ENCODE measurements at regions not wholly inside any gene's neighbourhood (a gene's known extent, or its start where the extent isn't known, plus 50 kb on each side); places are given as distances from the start of the nearest gene placed in this dataset.
"Not testable (repeated sequence)": the region's sequence is repeated elsewhere in the genome, so short reads cannot be mapped to it uniquely, and the experiment has no call there.

DNA sequence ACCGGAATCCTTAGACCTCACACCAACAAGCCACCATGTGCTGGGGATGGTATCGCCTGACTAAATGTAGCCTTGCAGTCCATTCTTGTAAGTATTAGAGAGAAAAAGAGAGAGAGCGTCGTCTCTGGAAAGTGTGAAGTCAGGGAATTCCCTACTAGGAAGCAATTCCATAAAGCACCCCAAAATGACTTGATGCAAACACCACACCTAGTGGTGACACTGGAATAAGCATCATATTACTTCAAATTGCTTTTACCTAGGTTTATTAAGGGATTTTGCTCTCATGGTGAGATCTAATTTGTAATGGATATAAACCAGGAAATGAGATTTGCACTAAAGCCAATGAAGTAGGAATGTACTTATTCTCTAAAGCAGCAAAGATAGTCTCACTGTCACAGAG lies 111.4 kb upstream of the METTL9 start:
- intact Hi-C loops (cut with DNase I); ATAC-seq; H3K27me3 ChIP-seq; DNase-seq; H3K36me3 ChIP-seq; H3K4me1 ChIP-seq; H3K27ac ChIP-seq; H3K9me3 ChIP-seq; H3K4me3 ChIP-seq: not testable (repeated sequence)
- WGBS, 4 donors: 78 to 91% (median 84%) methylated on average over 3 to 4 of the region's 4 CpGs

DNA sequence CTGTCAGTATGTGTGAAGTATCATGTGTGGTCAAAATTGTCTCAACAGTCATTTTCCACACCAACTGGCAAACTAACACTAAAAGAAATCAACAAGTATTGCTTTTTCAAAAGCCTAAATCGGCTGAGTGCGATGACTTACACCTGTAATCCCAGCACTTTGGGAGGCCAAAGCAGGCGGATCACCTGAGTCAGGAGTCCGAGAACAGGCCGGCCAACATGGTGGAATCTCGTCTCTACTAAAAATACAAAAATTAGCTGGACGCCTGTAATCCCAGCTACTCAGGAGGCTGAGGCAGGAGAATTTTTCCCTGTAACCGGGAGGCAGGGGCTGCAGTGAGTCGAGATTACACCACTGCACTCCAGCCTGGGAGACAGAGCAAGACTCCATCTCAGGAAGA lies 100.3 kb upstream of the METTL9 start:
- H3K4me3 ChIP-seq; H3K9me3 ChIP-seq; H3K27me3 ChIP-seq; intact Hi-C loops (cut with DNase I); ATAC-seq; H3K27ac ChIP-seq; H3K36me3 ChIP-seq: not testable (repeated sequence)
- peak in 2 of 5 donors; percentile 22 to 26 for DNase-seq
- WGBS, 4 donors: 65 to 86% (median 80%) methylated on average over 6 to 7 of the region's 9 CpGs
- peaks cover 0 to 13% (median 0%) of the 10 kb centered on the region in 12 donors for H3K4me1 ChIP-seq

DNA sequence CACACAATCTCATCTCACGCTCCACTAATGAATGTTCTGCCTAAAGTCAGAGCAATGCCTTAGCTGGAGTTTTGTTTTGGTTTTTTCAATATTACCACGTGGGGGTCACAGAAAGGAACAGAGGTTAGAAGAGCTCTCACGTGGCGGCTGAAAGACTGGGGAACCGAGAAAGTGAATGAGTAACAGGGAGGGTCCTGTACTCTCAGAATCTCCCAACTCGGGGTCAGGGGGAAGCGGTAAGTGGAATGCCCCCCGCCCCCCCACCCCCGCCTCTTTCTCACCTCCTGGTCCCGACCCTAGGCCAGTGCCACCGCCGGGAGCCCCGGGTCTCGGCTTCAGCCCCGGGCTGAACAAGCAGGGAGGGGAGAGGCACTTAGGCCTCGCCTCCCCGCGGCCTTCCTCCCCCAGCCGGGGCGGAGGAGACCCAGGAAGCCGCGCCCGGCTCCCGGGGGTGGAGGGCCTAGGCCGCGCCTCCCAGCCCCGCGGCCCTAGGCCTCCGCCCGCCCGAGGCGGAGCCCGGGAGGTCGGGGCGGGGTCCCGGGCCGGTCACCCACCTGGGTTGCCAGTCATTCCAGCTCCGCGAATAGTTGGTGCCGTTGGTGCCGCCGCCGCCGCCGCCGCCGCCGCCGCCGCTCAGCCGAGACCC lies 98.0 kb upstream of the METTL9 start:
- ATAC-seq: peak; percentile 28 to 82 (median 70)
- intact Hi-C loops (cut with DNase I); H3K9me3 ChIP-seq; H3K27me3 ChIP-seq; H3K36me3 ChIP-seq: not testable (repeated sequence)
- peaks cover 0 to 21% (median 0%) of the 10 kb centered on the region in 12 donors for H3K4me1 ChIP-seq
- peak overlapping the region; percentile 90 to 99 (median 96) for H3K27ac ChIP-seq
- H3K4me3 ChIP-seq: peak overlapping the region; percentile 57 to 97 (median 84)
- DNase-seq: peak; percentile 59 to 76 (median 74)
- 0 to 1% (median 1%) methylated on average over 7 to 43 of the region's 51 CpGs; no CpG with 5 or more reads in 1 of the 4 donors for WGBS, 4 donors

DNA sequence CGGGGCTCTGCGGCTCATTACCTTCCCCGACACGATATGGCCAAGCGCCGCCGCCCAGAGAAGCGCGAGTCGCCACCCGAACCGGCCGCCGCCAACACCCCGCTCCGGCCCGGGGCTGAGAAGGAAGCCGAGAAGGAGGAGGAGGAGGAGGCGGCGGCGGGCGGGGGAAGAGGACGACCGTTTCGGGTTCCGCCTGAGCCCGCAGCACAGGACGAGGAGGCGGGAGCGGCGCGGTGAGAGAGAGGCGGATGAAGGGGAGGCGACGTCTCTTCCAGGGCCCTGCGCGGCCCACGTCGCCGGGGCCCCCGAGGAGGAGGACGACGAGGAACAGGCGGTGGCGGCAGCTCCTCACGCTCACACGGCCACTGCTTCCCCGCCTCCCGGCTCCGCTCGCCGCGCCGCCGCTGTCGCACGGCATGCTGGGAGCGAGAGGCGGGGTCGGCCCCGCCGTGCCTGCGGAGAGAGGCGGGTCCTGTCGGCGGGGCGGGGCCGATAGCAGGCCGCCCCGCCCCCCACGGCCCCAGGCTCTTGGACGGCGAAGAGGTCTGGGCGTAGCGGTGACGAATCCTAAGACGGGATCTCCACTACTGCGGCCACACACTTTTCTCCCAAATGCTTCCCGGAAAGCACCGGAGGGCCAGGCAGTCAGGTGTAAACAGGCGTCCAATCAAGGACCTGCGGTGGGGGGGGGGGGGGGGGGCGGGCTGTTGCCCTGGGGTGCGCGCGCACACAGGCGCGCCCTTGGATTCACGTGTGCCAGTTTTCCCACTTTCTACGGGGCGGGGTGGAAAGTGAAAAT lies 97.3 kb upstream of the METTL9 start:
- peak; percentile 93 to 98 (median 95) for DNase-seq
- Histone ChIP-seq H3K27ac (peak overlapping the region; percentile 90 to 99 (median 96)), H3K27me3 (no peaks in the 10 kb centered on the region), H3K36me3 (peaks cover 0 to 5% (median 0%) of the 10 kb centered on the region in 9 donors), H3K4me1 (peaks cover 0 to 29% (median 6%) of the 10 kb centered on the region in 12 donors), H3K9me3 (no peaks in the 10 kb centered on the region), H3K4me3 (peak overlapping the region; percentile 57 to 97 (median 84))
- peak; percentile 93 to 98 (median 98) for ATAC-seq
- 0 to 1% (median 1%) methylated on average over 35 to 91 of the region's 91 CpGs for WGBS, 4 donors
- intact Hi-C loops (cut with DNase I): no loop called here
- TF ChIP-seq, protein P1, sequence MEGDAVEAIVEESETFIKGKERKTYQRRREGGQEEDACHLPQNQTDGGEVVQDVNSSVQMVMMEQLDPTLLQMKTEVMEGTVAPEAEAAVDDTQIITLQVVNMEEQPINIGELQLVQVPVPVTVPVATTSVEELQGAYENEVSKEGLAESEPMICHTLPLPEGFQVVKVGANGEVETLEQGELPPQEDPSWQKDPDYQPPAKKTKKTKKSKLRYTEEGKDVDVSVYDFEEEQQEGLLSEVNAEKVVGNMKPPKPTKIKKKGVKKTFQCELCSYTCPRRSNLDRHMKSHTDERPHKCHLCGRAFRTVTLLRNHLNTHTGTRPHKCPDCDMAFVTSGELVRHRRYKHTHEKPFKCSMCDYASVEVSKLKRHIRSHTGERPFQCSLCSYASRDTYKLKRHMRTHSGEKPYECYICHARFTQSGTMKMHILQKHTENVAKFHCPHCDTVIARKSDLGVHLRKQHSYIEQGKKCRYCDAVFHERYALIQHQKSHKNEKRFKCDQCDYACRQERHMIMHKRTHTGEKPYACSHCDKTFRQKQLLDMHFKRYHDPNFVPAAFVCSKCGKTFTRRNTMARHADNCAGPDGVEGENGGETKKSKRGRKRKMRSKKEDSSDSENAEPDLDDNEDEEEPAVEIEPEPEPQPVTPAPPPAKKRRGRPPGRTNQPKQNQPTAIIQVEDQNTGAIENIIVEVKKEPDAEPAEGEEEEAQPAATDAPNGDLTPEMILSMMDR (IDR thresholded peaks at IDR 0.05): peak in 2 of 12 donors; percentile 15 to 17
- TF ChIP-seq POLR2A (IDR thresholded peaks at IDR 0.05): peak in 1 of 2 donors; percentile 95

DNA sequence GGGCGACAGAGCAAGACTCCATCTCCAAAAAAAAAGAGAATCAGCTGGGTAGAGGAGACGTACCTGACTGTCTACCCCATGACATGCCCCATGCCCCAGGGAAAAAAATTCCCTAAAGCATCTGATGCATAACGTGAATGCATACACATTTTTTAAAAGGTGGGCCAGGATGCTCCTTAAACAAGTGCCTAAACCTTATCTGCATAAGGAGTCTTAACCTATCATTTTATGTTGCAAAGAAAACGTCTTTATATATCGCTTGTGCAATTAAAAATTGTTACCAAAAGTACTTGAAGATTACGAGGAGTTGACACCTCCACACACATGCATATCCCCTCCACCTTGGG lies 95.8 kb upstream of the METTL9 start:
- Histone ChIP-seq H3K4me1 (peaks cover 7 to 43% (median 18%) of the 10 kb centered on the region in 12 donors), H3K27ac (peak overlapping the region in 3 of 12 donors; percentile 25 to 98 (median 96))
- ATAC-seq; H3K9me3 ChIP-seq; H3K36me3 ChIP-seq; H3K27me3 ChIP-seq; H3K4me3 ChIP-seq; intact Hi-C loops (cut with DNase I): not testable (repeated sequence)
- peak in 1 of 5 donors; percentile 5 for DNase-seq
- WGBS, 4 donors: 86 to 88% (median 87%) methylated on average over 6 of the region's 6 CpGs

DNA sequence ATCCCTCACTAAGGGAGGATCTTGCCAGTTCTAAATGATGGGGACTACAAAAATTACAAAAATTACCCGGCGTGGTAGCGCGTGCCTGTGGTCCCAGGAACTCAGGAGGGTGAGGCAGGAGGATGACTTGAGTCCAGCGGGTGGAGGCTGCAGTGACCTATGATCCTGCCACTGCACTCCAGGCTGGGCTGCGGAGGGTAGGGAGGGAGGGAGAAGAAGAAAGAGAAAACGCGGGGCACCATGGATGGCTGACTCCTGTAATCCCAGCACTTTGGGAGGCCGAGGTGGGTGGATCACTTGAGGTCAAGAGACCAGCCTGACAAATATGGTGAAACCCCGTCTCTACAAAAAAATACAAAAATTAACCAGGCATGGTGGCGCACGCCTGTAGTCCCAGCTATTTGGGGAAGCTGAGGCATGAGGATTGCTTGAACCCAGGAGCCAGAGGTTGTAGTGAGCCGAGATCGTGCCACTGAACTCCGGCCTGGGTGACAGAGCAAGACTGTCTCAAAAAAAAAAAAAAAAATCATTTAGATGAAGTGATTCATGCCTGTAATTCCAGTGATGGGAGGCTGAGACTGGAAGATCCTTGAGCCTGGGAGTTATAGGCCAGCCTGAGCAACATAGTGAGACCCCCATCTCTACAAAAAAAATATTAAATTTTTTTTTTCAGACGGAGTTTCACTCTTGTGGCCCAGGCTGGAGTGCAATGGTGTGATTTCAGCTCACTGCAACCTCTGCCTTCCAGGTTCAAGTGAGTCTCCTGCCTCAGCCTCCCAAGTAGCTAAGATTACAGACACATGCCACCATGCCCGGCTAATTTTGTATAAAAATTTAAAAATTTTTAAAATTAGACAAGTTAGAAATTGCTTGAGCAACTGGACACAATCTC lies 95.2 kb upstream of the METTL9 start:
- H3K27ac ChIP-seq; intact Hi-C loops (cut with DNase I); H3K36me3 ChIP-seq; ATAC-seq; H3K9me3 ChIP-seq; H3K4me3 ChIP-seq; H3K27me3 ChIP-seq: not testable (repeated sequence)
- peak in 4 of 5 donors; percentile 10 to 57 (median 24) for DNase-seq
- H3K4me1 ChIP-seq: peaks cover 12 to 50% (median 24%) of the 10 kb centered on the region in 12 donors
- 92 to 96% (median 94%) methylated on average over 17 of the region's 17 CpGs for WGBS, 4 donors

DNA sequence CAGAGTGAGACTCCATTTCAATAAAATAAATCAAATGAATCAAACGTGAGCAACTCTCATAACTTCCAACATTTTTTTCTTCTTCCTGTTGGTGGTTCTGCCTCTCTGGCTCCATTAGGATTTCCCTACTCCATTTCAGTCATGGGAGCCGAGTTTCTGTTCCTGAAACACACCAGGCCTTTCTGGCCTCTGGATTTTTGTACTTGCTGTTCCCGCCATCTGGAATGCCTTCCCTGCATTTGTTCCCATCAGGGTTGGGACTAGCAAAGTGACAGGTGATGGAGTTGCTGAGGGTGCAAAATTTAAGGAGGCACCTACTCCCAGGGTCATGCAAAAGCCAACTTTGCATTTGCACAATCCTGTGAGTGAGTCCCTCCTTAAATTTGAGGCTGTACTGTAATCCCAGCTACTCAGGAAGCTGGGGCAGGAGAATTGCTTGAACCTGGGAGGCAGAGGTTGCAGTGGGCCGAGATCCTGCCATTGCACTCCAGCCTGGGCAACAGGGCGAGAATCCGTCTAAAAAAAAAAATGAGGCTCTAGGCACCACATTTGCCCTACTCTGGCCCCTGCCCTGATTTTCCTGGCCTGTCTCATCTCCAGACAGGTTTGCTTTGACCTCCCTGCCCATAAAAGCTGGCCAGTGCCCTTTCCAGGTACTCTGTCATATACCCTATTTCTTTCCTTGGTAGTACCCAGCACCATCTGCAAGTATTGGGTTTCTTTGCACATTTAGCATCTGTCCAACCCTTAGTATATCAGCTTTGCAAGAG lies 93.4 kb upstream of the METTL9 start:
- peak overlapping the region in 3 of 12 donors; percentile 4 to 80 (median 57) for H3K27ac ChIP-seq
- not testable (repeated sequence) for H3K9me3 ChIP-seq

DNA sequence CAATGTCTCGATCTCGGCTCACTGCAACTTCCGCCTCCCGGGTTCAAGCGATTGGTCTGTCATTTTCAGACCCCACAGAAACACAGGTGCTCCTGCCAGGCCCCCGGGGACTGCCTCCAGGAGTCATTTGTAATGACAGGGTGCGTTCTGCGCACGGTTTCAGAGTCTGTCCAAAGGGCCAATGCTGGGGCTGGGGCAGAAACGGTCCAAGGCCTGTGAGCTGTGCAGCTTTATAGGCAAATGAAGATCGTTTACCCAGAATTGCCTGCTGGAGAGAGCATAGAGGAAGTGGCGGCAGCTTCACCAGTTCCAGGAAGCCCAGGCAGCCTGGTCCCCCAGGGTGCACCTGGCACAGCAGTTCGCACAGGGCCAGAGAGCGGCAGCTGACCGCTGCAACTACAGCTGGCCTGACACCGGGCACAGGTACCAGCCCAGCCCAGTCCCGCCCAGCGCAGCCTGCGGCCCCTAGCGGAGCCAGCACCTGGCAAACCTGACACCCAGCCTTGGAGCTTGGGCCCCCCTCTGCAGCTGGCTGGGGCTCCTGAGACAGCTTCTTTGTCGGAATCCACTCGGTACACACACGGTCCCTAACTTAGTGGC lies 92.4 kb upstream of the METTL9 start:
- WGBS, 4 donors: 71 to 78% (median 72%) methylated on average over 18 to 23 of the region's 23 CpGs
- intact Hi-C loops (cut with DNase I): not testable (repeated sequence)

More for the DNA sequence above, 93.4 kb upstream of the METTL9 start:
- peaks cover 29 to 64% (median 42%) of the 10 kb centered on the region in 12 donors for H3K4me1 ChIP-seq
- DNase-seq: peak in 3 of 5 donors; percentile 5 to 9 (median 7)
- 57 to 72% (median 67%) methylated on average over 6 of the region's 6 CpGs for WGBS, 4 donors
- intact Hi-C loops (cut with DNase I); H3K4me3 ChIP-seq; H3K27me3 ChIP-seq; ATAC-seq; H3K36me3 ChIP-seq: not testable (repeated sequence)

More for the DNA sequence above, 92.4 kb upstream of the METTL9 start:
- H3K36me3 ChIP-seq: peaks cover 0 to 14% (median 0%) of the 10 kb centered on the region in 9 donors
- ATAC-seq (peak in 2 of 4 donors; percentile 0 to 1), DNase-seq (peak in 4 of 5 donors; percentile 41 to 75 (median 58))
- peak overlapping the region in 2 of 12 donors; percentile 6 to 49 for H3K4me3 ChIP-seq
- H3K27ac ChIP-seq: peak overlapping the region in 11 of 12 donors; percentile 13 to 80 (median 55)
- not testable (repeated sequence) for H3K27me3 ChIP-seq, H3K9me3 ChIP-seq
- H3K4me1 ChIP-seq: peaks cover 32 to 74% (median 51%) of the 10 kb centered on the region in 12 donors
